ENCODE measurements at regions not wholly inside any gene's neighbourhood (a gene's known extent, or its start where the extent isn't known, plus 50 kb on each side); places are given as distances from the start of the nearest gene placed in this dataset.

DNA sequence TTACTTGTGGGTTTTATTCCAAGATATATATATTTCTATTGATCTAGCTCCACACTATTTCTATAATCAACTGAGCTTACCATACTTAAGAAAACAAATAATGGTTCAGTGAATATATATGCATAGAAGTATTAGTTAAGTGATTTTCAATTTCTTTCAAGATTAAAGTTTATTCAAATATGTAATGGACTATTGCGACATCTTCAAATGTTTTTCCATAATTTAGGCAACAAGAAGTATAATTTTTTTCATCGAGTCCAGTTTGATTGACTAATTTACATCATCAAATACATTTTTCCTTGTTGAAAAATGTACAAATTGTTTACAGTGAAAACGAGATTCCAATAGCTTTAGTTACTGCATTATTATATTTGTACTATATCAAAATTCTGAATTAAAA, 528.6 kb downstream of the PTPRC start:
- TF ChIP-seq, protein P1, sequence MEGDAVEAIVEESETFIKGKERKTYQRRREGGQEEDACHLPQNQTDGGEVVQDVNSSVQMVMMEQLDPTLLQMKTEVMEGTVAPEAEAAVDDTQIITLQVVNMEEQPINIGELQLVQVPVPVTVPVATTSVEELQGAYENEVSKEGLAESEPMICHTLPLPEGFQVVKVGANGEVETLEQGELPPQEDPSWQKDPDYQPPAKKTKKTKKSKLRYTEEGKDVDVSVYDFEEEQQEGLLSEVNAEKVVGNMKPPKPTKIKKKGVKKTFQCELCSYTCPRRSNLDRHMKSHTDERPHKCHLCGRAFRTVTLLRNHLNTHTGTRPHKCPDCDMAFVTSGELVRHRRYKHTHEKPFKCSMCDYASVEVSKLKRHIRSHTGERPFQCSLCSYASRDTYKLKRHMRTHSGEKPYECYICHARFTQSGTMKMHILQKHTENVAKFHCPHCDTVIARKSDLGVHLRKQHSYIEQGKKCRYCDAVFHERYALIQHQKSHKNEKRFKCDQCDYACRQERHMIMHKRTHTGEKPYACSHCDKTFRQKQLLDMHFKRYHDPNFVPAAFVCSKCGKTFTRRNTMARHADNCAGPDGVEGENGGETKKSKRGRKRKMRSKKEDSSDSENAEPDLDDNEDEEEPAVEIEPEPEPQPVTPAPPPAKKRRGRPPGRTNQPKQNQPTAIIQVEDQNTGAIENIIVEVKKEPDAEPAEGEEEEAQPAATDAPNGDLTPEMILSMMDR (IDR thresholded peaks at IDR 0.05; ENCODE audit: low read length): no peak
- no peak for TF ChIP-seq EZH2 (IDR thresholded peaks at IDR 0.05; ENCODE audit: borderline replicate concordance, low read length)

All from OCI-LY1 (cell line).